ENCODE measurements at regions not wholly inside any gene's neighbourhood (a gene's known extent, or its start where the extent isn't known, plus 50 kb on each side); places are given as distances from the start of the nearest gene placed in this dataset.

- H3K4me3 Mint-ChIP-seq = no peak overlapping the region
- intact Hi-C loops (cut with micrococcal nuclease) = no loop called here
- POLR2A ChIA-PET = interaction anchor here (0.6 to 2.1 kb wide), 5 partner anchors 11 to 348 kb away, joined by 3 to 6 read pairs (median 4); no protein-coding TSS in a partner anchor
- no peak for TF ChIP-seq CTCF (IDR thresholded peaks at IDR 0.05)
- H3K36me3 Mint-ChIP-seq (ENCODE audit: low read depth) = peaks cover 20% of the 10 kb centered on the region
- peaks cover 72% of the 10 kb centered on the region for H3K4me1 Mint-ChIP-seq (ENCODE audit: low read depth)
- H3K27me3 Mint-ChIP-seq = no peaks in the 10 kb centered on the region
- peak; percentile 59 for DNase-seq
- ATAC-seq = peak; percentile 50
- CTCF ChIA-PET = interaction anchor here (1.2 to 1.8 kb wide), 3 partner anchors 9 to 77 kb away, joined by 3 to 7 read pairs (median 4); no protein-coding TSS in a partner anchor
- H3K27ac Mint-ChIP-seq = peak overlapping the region; percentile 17
- H3K9me3 Mint-ChIP-seq = peaks cover 20% of the 10 kb centered on the region
Observed at GRCh38 chr1:235006132-235006721, 122.4 kb downstream of the TOMM20 start.

- intact Hi-C loops (cut with micrococcal nuclease) = no loop called here
- POLR2A ChIA-PET = interaction anchor here (1.3 to 2.1 kb wide), 2 partner anchors 10 to 15 kb away, joined by 4 to 6 read pairs; no protein-coding TSS in a partner anchor
- no peak for TF ChIP-seq CTCF (IDR thresholded peaks at IDR 0.05)
- Mint-ChIP-seq H3K4me1 (ENCODE audit: low read depth) (peaks cover 62% of the 10 kb centered on the region), H3K27me3 (no peaks in the 10 kb centered on the region), H3K9me3 (peaks cover 20% of the 10 kb centered on the region), H3K4me3 (no peak overlapping the region), H3K36me3 (ENCODE audit: low read depth) (peaks cover 20% of the 10 kb centered on the region), H3K27ac (no peak overlapping the region)
- ATAC-seq (no peak), DNase-seq (no peak)
- CTCF ChIA-PET = interaction anchor here (1.2 to 1.3 kb wide), 2 partner anchors 16 to 18 kb away, joined by 3 read pairs; no protein-coding TSS in a partner anchor
Observed at GRCh38 chr1:235004840-235005391, 123.7 kb downstream of the TOMM20 start.

- no peaks in the 10 kb centered on the region for H3K27me3 Mint-ChIP-seq
- H3K27ac Mint-ChIP-seq = no peak overlapping the region
- no peak overlapping the region for H3K4me3 Mint-ChIP-seq
- intact Hi-C loops (cut with micrococcal nuclease) = no loop called here
- TF ChIP-seq CTCF (IDR thresholded peaks at IDR 0.05) = no peak
- peaks cover 15% of the 10 kb centered on the region for H3K9me3 Mint-ChIP-seq
- ChIA-PET POLR2A (interaction anchor here (1.5 to 2.1 kb wide), 2 partner anchors 13 to 15 kb away, joined by 3 to 6 read pairs; no protein-coding TSS in a partner anchor), CTCF (interaction anchor here (1.3 kb wide), 1 partner anchor 15 kb away, joined by 3 read pairs; no protein-coding TSS in a partner anchor)
- peaks cover 15% of the 10 kb centered on the region for H3K36me3 Mint-ChIP-seq (ENCODE audit: low read depth)
- DNase-seq (no peak), ATAC-seq (no peak)
- peaks cover 56% of the 10 kb centered on the region for H3K4me1 Mint-ChIP-seq (ENCODE audit: low read depth)
Observed at GRCh38 chr1:235004276-235004675, 124.4 kb downstream of the TOMM20 start.

- Mint-ChIP-seq H3K4me1 (ENCODE audit: low read depth) (peaks cover 42% of the 10 kb centered on the region), H3K36me3 (ENCODE audit: low read depth) (peaks cover 3% of the 10 kb centered on the region), H3K4me3 (no peak overlapping the region), H3K27ac (no peak overlapping the region), H3K27me3 (no peaks in the 10 kb centered on the region), H3K9me3 (peaks cover 6% of the 10 kb centered on the region)
- POLR2A ChIA-PET = interaction anchor here (1.5 kb wide), 1 partner anchor 12 kb away, joined by 3 read pairs; no protein-coding TSS in a partner anchor
- CTCF ChIA-PET = no interaction called here
- ATAC-seq (no peak), DNase-seq (no peak)
- no peak for TF ChIP-seq CTCF (IDR thresholded peaks at IDR 0.05)
- intact Hi-C loops (cut with micrococcal nuclease) = no loop called here
Observed at GRCh38 chr1:235002706-235003300, 125.8 kb downstream of the TOMM20 start.

- POLR2A ChIA-PET = no interaction called here
- Mint-ChIP-seq H3K27me3 (no peaks in the 10 kb centered on the region), H3K4me1 (ENCODE audit: low read depth) (peaks cover 17% of the 10 kb centered on the region), H3K27ac (no peak overlapping the region), H3K9me3 (peaks cover 3% of the 10 kb centered on the region), H3K4me3 (no peak overlapping the region), H3K36me3 (ENCODE audit: low read depth) (no peaks in the 10 kb centered on the region)
- DNase-seq (no peak), ATAC-seq (no peak)
- intact Hi-C loops (cut with micrococcal nuclease) = no loop called here
- TF ChIP-seq CTCF (IDR thresholded peaks at IDR 0.05) = no peak
- CTCF ChIA-PET = no interaction called here
Observed at GRCh38 chr1:234999513-234999940, 129.1 kb downstream of the TOMM20 start.

Measured in activated CD8-positive, alpha-beta T cell treated with anti-CD3 and anti-CD28 coated beads for 36 hours (primary cell).